DOHH2 (cell line): ENCODE measurements at regions not wholly inside any gene's neighbourhood (a gene's known extent, or its start where the extent isn't known, plus 50 kb on each side); places are given as distances from the start of the nearest gene placed in this dataset.

ENCODE experiments used
- H3F3A ChIP-seq: fragments of 200-600 bp; sonication (generic), shearing (Covaris generic); 2 replicates; pipeline ENCODE4 v1.6.0; 2016; ENCODE audit warnings: antibody characterized with exemption, mild to moderate bottlenecking; ENCODE audit not compliant: control insufficient read depth, insufficient read depth
- H3K27ac ChIP-seq: fragments of 200-600 bp; sonication (generic); 2 replicates; pipeline ENCODE4 v1.5.1; 2014; ENCODE audit warnings: low read depth, mild to moderate bottlenecking, low read length, moderate library complexity
- H3K27me3 ChIP-seq: fragments of 200-600 bp; sonication (generic); 2 replicates; pipeline ENCODE4 v1.6.1; 2014; ENCODE audit warnings: mild to moderate bottlenecking, low read length, mixed read lengths; ENCODE audit not compliant: control insufficient read depth
- H3K36me3 ChIP-seq: fragments of 200-600 bp; sonication (generic); 2 replicates; pipeline ENCODE4 v1.6.1; 2014; ENCODE audit warnings: mild to moderate bottlenecking, low read length, moderate library complexity, mixed read lengths; ENCODE audit not compliant: control insufficient read depth
- H3K4me1 ChIP-seq: fragments of 200-600 bp; sonication (generic); 2 replicates; pipeline ENCODE4 v1.6.1; 2014; ENCODE audit warnings: mild to moderate bottlenecking, low read length, mixed read lengths; ENCODE audit not compliant: control insufficient read depth
- H3K4me2 ChIP-seq: fragments of 200-600 bp; sonication (generic); 2 replicates; pipeline ENCODE4 v1.6.0; 2014; ENCODE audit warnings: mild to moderate bottlenecking, low read length, moderate library complexity
- H3K4me3 ChIP-seq: fragments of 200-600 bp; sonication (generic); 2 replicates; pipeline ENCODE4 v1.5.1; 2014; ENCODE audit warnings: mild to moderate bottlenecking, low read length, mixed read lengths
- H3K79me2 ChIP-seq: fragments of 200-600 bp; sonication (generic); 2 replicates; pipeline ENCODE4 v1.6.1; 2014; ENCODE audit warnings: mild to moderate bottlenecking, low read length, mixed read lengths; ENCODE audit not compliant: control insufficient read depth
- H3K9me2 ChIP-seq: fragments of 200-600 bp; sonication (generic); replicated peaks from 2 replicates; pipeline ENCODE4 v1.6.1; 2014; ENCODE audit warnings: mild to moderate bottlenecking, low read length, mixed read lengths; ENCODE audit not compliant: control insufficient read depth
- H3K9me3 ChIP-seq: fragments of 200-600 bp; sonication (generic); 2 replicates; pipeline ENCODE4 v1.6.1; 2014; ENCODE audit warnings: antibody characterized with exemption, low read length, mixed read lengths; ENCODE audit not compliant: control insufficient read depth, insufficient read depth
- H4K20me1 ChIP-seq: fragments of 200-600 bp; sonication (generic); 2 replicates; pipeline ENCODE4 v1.6.0; 2014; ENCODE audit warnings: low read depth, mild to moderate bottlenecking, antibody characterized with exemption, low read length, moderate library complexity; ENCODE audit not compliant: control insufficient read depth, insufficient read depth
- CTCF ChIP-seq: fragments of 200-600 bp; sonication (generic); IDR thresholded peaks from one replicate; pipeline ENCODE4 v1.5.1; 2014; ENCODE audit warnings: antibody characterized with exemption, mild to moderate bottlenecking, low read depth, low read length; ENCODE audit not compliant: poor library complexity, severe bottlenecking
- EZH2phosphoT487 ChIP-seq: fragments of 200-600 bp; sonication (generic); IDR thresholded peaks from 2 replicates; pipeline ENCODE4 v1.6.1; 2017; ENCODE audit warnings: borderline replicate concordance, mild to moderate bottlenecking, antibody characterized with exemption, low read length, moderate library complexity, mixed read lengths

- no peaks in the 10 kb centered on the region for H4K20me1 ChIP-seq
- no peaks in the 10 kb centered on the region for H3K4me1 ChIP-seq
- TF ChIP-seq CTCF (no peak), EZH2phosphoT487 (no peak)
- H3K79me2 ChIP-seq, result no peaks in the 10 kb centered on the region
- H3K4me3 ChIP-seq, result no peak overlapping the region
- no peaks in the 10 kb centered on the region for H3K36me3 ChIP-seq
- H3K4me2 ChIP-seq, result no peak overlapping the region
- H3K27me3 ChIP-seq, result no peaks in the 10 kb centered on the region
- H3K9me3 ChIP-seq, result no peaks in the 10 kb centered on the region
- no peaks in the 10 kb centered on the region for H3K9me2 ChIP-seq
- no peak overlapping the region for H3K27ac ChIP-seq
- H3F3A ChIP-seq, result no peaks in the 10 kb centered on the region
Observed at GRCh38 chr6:125469915-125470314, 168.1 kb upstream of the HDDC2 start.

GRCh38 chr6:125471667-125472066 is 169.9 kb upstream of the HDDC2 start:
- Histone ChIP-seq H3K4me2 (no peak overlapping the region), H3K27ac (no peak overlapping the region), H3K9me3 (no peaks in the 10 kb centered on the region), H3K9me2 (no peaks in the 10 kb centered on the region), H3K27me3 (no peaks in the 10 kb centered on the region), H3F3A (no peaks in the 10 kb centered on the region), H3K79me2 (no peaks in the 10 kb centered on the region), H3K36me3 (no peaks in the 10 kb centered on the region), H3K4me1 (no peaks in the 10 kb centered on the region; the same call in 1 of the 2 replicates), H3K4me3 (no peak overlapping the region), H4K20me1 (no peaks in the 10 kb centered on the region)
- TF ChIP-seq EZH2phosphoT487, result no peak
- TF ChIP-seq CTCF, result no peak

GRCh38 chr6:125474061-125474460 is 172.3 kb upstream of the HDDC2 start:
- Histone ChIP-seq H3K79me2 (no peaks in the 10 kb centered on the region), H3K4me1 (peaks cover 5% of the 10 kb centered on the region), H3F3A (no peaks in the 10 kb centered on the region), H3K9me2 (no peaks in the 10 kb centered on the region), H3K4me3 (no peak overlapping the region), H3K4me2 (no peak overlapping the region), H3K9me3 (no peaks in the 10 kb centered on the region), H3K36me3 (no peaks in the 10 kb centered on the region), H3K27ac (no peak overlapping the region), H3K27me3 (no peaks in the 10 kb centered on the region), H4K20me1 (no peaks in the 10 kb centered on the region)
- TF ChIP-seq EZH2phosphoT487, result no peak
- no peak for TF ChIP-seq CTCF

- Histone ChIP-seq H3K79me2 (no peaks in the 10 kb centered on the region), H4K20me1 (no peaks in the 10 kb centered on the region), H3K9me2 (no peaks in the 10 kb centered on the region), H3K4me2 (no peak overlapping the region), H3K9me3 (no peaks in the 10 kb centered on the region), H3K27me3 (no peaks in the 10 kb centered on the region), H3K36me3 (no peaks in the 10 kb centered on the region), H3K4me1 (peaks cover 5% of the 10 kb centered on the region), H3K4me3 (no peak overlapping the region), H3F3A (no peaks in the 10 kb centered on the region), H3K27ac (no peak overlapping the region)
- no peak for TF ChIP-seq EZH2phosphoT487
- TF ChIP-seq CTCF, result no peak
Observed at GRCh38 chr6:125477156-125477555, 175.4 kb upstream of the HDDC2 start.
